CD1c-positive myeloid dendritic cell (primary cell): ENCODE measurements at regions not wholly inside any gene's neighbourhood (a gene's known extent, or its start where the extent isn't known, plus 50 kb on each side); places are given as distances from the start of the nearest gene placed in this dataset.
"Not testable (repeated sequence)": the region's sequence is repeated elsewhere in the genome, so short reads cannot be mapped to it uniquely, and the experiment has no call there.

ENCODE experiments used
- DNase-seq: peaks from one replicate; pipeline ENCODE4 v3.0.0-alpha.2; 2016; ENCODE audit errors: extremely low spot score

DNA sequence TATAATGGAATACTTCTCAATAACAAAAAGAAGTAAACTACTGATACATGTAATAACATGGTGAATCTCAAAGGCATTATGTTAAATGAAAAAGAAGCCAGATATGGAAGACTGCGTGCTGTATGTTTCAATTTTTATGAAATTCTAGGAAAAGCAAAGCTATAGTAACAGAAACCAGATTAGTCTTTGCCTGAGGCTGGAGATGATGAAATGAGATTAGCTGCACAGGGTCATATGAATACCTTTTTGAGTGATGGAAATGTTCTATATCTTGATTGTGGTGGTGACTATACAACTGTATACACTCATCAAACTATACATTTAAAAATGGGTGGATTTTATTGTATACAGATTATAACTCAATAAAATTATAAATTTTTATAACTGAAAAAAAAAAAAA is 113.5 kb downstream of the TMEM30B start:
- DNase-seq = no peak

- no peak for DNase-seq
Measured at GRCh38 chr14:61160798-61161197, 120.3 kb downstream of the TMEM30B start.

DNA sequence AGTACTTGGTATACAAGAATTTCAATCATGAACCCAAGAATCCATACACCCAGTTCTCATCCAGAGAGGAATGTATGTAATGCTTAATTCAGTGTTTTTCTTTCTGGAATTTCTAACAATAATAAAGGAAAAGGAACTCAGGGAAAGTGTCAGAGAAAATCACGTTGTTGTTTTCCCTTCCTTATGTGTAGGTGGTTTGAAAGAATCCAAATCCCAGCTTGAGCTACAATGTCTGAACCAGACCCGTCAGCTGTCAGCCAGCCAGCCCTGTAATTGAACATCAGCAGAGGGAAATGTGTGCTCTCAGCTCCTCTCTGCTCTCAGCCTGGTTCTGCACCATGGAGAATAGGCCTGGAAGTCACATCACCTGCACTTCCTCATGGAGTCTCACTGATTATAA is 126.5 kb downstream of the TMEM30B start:
- DNase-seq = no peak

DNA sequence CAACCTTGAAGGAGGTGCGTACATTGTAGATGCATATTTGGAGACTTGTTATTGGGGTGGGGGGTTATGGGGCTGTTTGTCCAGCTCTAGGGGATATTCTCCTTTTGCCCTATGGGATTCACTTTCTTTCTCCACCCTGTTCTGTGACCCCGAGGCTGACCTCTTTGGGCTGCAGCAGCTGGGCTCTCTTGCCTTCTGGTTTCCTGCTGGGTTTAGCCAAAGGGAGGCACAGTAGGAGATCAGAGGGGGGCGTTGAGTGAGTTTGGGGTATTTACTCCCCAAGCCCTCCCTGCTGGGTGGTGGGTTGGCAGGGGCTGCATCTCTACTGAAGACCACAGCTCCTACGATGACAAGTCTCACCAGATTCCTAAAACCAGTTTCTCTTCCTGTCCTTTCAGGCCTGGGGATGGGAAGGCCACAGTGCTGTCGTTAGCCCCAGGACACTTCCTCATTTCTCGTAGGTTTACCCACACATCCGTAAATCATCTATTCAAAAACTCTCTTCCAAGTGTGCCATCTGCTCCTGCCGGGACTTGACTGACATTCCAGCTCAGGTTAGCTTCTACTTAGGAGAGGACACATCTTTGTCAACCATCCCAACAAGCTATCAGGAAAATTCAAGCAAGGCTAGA is 127.1 kb downstream of the TMEM30B start:
- DNase-seq = peak; percentile 55

- DNase-seq = no peak
Measured at GRCh38 chr14:61153431-61153830, 127.7 kb downstream of the TMEM30B start.

DNA sequence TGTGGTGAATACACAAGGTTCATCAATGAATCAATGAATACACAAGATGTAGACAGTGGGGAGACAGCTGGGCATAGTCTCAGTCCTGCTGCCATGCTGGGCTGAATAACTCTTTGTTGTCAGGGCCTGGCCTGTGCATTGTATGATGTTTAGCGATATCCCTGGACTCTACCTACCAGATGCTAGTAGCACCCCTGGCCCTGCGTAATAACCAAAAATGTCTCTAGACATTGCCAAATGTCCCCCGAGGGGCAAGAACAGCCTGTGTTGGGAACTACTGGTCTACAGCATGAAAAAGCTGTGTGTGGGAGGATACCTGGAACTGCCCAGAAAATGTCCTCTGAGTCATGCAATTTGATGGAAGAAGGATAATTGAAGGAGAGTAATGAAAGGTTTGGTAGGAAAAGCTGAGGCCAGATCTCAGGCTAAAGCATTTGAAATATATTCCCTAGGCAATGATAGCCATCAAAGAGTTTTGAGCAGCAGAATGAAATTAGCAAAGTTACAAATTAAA is 128.2 kb downstream of the TMEM30B start:
- no peak for DNase-seq

GRCh38 chr14:61151251-61151650 is 129.9 kb downstream of the TMEM30B start:
- DNase-seq = no peak

DNA sequence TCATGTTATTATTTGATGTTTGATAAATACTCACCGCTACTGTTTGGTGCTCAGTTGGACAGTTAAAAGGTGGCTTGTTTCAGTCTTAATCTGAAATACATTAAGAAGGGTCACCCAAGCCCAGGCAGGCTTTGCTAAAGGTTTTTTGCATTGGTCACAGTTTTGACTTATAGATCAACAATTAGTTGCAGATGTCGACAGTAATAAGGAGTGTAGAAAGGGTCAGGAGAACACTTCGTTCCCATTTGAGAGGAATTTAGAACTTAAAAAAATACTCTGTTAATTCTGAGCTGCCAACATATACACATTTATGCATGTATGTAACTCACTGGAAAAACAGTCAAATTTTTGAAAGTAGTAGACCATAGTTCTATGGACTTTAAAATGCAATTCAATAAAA is 130.3 kb downstream of the TMEM30B start:
- DNase-seq = no peak

GRCh38 chr14:61149896-61150295 is 131.2 kb downstream of the TMEM30B start:
- no peak for DNase-seq

DNA sequence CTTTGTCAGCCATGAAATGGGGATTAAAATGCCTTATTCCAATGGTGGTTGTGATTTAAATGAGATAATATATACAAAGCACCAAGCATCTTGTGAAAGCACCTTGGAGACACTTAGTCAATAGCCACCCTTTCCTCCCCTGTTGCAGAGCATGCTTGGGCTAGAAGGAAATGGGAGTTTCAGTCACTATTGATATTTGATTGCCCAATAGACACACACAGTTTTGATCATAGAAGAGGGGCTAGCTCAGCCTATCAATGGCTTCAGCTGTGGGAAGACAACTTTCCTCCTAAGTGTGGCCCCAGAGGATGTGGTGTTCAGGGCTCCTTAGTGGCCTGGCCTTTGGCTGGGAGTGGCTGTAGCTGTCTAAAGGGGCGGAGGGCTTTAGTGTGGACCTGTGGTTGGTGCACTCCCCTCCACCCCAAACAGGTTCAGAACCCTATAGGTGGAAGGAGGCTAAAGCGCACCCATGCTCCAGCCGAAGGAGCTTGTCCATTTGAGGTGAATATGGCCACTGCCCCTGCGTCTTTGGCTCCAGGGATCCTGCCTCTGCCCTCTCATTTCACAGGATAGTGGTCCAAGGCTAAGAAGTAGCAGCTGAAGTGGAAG is 132.3 kb downstream of the TMEM30B start:
- no peak for DNase-seq

GRCh38 chr14:61147831-61148549 is 133.1 kb downstream of the TMEM30B start:
- DNase-seq = no peak

- no peak for DNase-seq
Measured at GRCh38 chr14:61147381-61147821, 133.7 kb downstream of the TMEM30B start.

- no peak for DNase-seq
Measured at GRCh38 chr14:61146899-61147298, 134.2 kb downstream of the TMEM30B start.

DNA sequence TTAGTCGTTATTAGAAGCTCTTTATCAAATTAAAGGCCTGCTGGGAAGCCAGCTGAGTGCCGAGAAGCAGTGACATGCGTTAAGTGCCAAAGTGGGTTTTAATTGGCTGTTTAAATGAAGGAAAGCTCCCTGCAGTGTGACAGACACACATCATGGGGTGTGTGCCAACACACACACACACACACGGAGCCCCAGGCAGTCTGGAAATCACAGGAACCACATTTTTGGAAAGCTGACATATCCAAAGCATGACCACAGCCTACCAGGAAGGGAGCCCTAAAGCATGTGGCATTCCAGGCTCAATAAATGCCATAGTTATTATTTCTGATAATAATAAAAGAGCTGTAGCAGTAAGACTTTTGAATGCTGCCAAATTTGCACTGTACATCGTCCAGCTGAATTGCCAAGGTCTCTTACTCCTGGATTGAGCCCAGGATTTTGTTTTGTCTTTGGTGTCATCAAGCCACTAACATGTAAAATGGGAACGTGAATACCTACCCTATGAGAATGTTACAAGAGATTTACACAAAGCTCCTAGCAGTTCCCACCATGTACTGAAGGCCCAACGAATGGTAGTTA is 135.1 kb downstream of the TMEM30B start:
- no peak for DNase-seq

GRCh38 chr14:61145034-61145902 is 135.9 kb downstream of the TMEM30B start:
- DNase-seq = no peak

DNA sequence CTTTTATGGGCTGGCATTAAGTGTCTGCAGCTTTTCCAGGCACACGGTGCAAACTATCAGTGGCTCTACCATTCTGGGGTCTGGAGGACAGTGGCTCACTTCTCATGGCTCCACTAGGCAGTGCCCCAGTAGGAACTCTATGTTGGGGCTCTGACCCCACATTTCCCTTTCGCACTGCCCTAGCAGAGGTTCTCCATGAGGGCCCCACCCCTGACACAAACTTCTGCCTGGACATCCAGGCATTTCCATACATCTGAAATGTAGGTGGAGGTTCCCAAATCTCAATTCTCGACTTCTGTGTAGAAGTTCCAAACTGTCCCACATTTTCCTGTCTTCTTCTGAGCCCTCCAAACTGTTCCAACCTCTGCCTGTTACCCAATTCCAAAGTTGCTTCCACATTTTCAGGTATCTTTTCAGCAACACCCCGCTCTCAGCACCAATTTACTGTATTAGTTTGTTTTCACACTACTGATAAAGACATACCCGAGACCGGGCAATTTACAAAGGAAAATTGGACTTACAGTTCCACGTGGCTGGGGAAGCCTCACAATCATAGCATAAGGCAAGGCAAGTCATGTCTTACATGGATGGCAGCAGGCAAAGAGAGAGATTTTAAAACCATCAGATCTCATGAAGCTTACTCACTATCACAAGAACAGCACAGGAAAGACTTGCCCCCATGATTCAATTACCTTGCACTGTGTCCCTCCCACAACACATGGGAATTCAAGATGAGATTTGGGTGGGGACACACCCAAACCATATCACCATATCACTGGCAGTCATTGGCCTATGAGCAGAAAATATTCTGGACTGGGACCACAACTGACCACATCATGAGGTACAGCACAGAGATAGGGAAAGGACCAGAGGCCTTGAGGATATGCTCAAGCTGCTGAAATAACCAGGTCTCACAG is 136.8 kb downstream of the TMEM30B start:
- DNase-seq = not testable (repeated sequence)

- no peak for DNase-seq
Measured at GRCh38 chr14:61140872-61141271, 140.3 kb downstream of the TMEM30B start.

DNA sequence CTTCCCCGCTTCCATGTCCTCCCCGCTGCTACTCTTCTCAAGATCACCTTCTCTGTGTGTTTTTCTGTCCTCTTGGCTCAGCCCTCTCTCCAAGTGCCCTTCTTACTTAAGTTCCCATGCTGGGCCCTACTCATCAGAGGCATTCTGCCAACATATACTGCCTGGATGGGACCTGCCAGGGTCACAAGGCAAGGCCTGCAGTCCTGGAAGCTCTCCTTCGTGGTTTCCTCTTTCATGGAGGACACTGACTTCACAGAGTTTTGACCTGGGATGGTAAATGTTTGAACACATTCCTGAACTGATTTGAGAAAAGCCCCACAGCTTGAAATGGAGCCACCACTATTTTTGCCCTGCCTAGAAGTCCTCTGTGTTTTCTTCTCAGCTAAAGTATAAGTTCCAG is 140.9 kb downstream of the TMEM30B start:
- DNase-seq = no peak

DNA sequence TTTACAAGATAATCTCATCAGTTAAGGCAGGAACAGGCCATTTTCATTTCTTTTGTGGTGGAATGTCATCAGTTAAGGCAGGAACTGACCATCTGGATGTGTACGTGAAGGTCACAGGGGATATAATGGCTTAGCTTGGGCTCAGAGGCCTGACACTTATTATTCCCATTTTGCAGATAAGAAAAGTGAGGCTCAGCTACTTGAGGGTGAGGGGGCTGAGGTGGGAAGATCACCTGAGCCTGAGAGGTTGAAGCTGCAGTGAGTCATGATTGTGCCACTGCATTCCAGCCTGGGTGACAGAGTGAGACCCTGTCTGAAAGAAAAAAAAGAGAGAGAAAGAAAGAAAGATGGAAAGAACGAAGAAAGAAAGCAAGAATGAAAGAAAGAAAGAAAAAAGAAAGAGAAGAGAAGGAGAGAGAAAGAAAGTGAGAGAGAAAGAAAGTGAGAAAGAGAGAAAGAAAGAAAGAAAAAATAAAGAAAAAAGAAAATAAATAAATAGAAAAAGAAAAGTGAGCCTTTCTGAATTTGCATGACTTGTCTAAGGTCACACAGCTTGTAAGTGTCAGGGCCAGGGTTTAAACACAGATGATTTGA is 142.0 kb downstream of the TMEM30B start:
- DNase-seq = no peak

- peak; percentile 15 for DNase-seq
Measured at GRCh38 chr14:61132894-61133293, 148.2 kb downstream of the TMEM30B start.
